Body of pancreas (tissue), 4 donors: ENCODE measurements at regions not wholly inside any gene's neighbourhood (a gene's known extent, or its start where the extent isn't known, plus 50 kb on each side); places are given as distances from the start of the nearest gene placed in this dataset.

Source experiments
- ATAC-seq: fragments of 150-250 bp; one replicate; pipeline ENCODE4 v1.9.1; 2016
- DNase-seq, 4 donors: peaks; one replicate each; pipeline ENCODE4 v3.0.0-alpha.2; 2019
- H3K27ac ChIP-seq, 4 donors: fragments of 200-600 bp; sonication (generic); 1 replicate in 3 of 4; 2 replicates in 1 of 4; pipeline versions ENCODE4 v1.5.1 to v1.6.1; 2016 to 2019; ENCODE audit warnings: mild to moderate bottlenecking in 1 of 4, mixed read lengths in 1 of 4, moderate library complexity in 1 of 4
- H3K27me3 ChIP-seq, 2 donors: fragments of 200-600 bp; sonication (generic); one replicate each; pipeline ENCODE4 v1.6.0; 2016; ENCODE audit warnings: mild to moderate bottlenecking in 1 of 2
- H3K36me3 ChIP-seq, 2 donors: fragments of 200-600 bp; sonication (generic); replicated peaks in 1 of 2; 2 replicates each; pipeline ENCODE4 v1.5.1; 2016; ENCODE audit warnings: low read depth in 2 of 2; ENCODE audit not compliant: insufficient read depth in 1 of 2
- H3K4me1 ChIP-seq: fragments of 200-600 bp; sonication (generic); one replicate; pipeline ENCODE4 v1.6.0; 2016
- H3K4me3 ChIP-seq, 2 donors: fragments of 200-600 bp; sonication (generic); 1 replicate in 1 of 2; 2 replicates in 1 of 2; pipeline ENCODE4 v1.5.1; 2016 to 2019
- H3K9me3 ChIP-seq, 3 donors: fragments of 200-600 bp; sonication (generic); 1 replicate in 2 of 3; 2 replicates in 1 of 3; pipeline ENCODE4 v1.5.1; 2016
- CTCF ChIP-seq, 7 experiments: fragments of 450-650 bp in 4 of 7; fragments of 200-600 bp in 3 of 7; sonication (generic) in 3 of 7; IDR thresholded peaks; one replicate each; pipeline ENCODE4 v1.5.1; 2016 to 2019; ENCODE audit warnings: antibody characterized with exemption in 7 of 7
- POLR2A ChIP-seq, 3 donors: fragments of 450-650 bp; IDR thresholded peaks; one replicate each; pipeline ENCODE4 v1.6.1; 2016; ENCODE audit warnings: antibody characterized with exemption in 3 of 3, mild to moderate bottlenecking in 2 of 3
- WGBS, 2 donors: methylation state at CpG; one replicate each; pipeline ENCODE4 v1.1.5; 2017; 5-methylcytosine and 5-hydroxymethylcytosine counted together
- intact Hi-C: fragments of 100-400 bp; cut with DNase I; formaldehyde crosslinking; loops from one replicate; pipeline ENCODE4 v1.15.1; 2023

GRCh38 chr2:237201461-237202287, 116.0 kb downstream of the COPS8 start:
- no peaks in the 10 kb centered on the region for H3K4me1 ChIP-seq
- no peaks in the 10 kb centered on the region for H3K9me3 ChIP-seq
- H3K27ac ChIP-seq, result no peak overlapping the region
- intact Hi-C loops, result no loop called here
- DNase-seq (peak in 1 of 4 donors; percentile 59), ATAC-seq (peak; percentile 42)
- TF ChIP-seq POLR2A (IDR thresholded peaks at IDR 0.05) (no peak), CTCF (IDR thresholded peaks at IDR 0.05) (no peak)
- no peaks in the 10 kb centered on the region for H3K27me3 ChIP-seq
- 73 to 77% methylated on average over 13 to 14 of the region's 14 CpGs for WGBS, 2 donors
- no peak overlapping the region for H3K4me3 ChIP-seq
- H3K36me3 ChIP-seq, result no peaks in the 10 kb centered on the region

DNA sequence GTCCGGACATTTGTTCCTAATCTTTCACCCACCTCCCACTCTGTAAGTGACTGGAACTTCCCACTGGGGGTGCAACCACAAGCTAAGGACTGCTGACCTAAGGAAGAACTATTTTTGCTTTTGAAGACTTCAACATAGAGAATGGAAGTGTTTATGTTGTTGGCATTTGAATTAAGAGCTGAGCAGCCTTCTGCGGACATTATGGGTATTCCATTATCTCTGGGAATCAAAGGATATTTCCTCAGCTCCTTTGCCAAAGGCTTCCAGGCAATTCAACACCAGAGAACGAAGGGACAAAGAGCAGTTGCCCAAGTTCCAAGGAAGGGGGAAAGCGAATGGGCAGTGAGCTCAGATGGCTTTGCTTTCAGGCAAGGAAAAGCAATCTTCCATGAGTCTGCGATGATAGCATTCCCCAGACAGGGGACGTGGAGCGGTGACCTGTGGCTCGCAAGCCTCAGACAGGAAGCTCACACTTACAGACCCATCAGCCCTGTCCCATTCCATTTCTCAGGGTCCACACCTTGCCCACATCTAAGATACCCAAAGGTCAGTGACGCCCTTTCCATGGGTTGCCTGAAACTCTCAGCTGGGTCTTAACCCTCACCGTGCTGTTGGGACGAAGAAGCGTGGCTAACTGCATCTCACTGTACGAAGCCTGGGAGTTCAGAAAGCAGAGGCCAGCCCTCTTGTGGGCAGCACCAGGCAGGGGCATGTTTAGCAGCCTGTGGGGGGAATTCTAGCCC, 116.8 kb downstream of the COPS8 start:
- DNase-seq (no peak), ATAC-seq (no peak)
- TF ChIP-seq CTCF (IDR thresholded peaks at IDR 0.05) (no peak), POLR2A (IDR thresholded peaks at IDR 0.05) (no peak)
- Histone ChIP-seq H3K36me3 (no peaks in the 10 kb centered on the region), H3K27ac (no peak overlapping the region), H3K4me1 (no peaks in the 10 kb centered on the region), H3K27me3 (no peaks in the 10 kb centered on the region), H3K9me3 (no peaks in the 10 kb centered on the region), H3K4me3 (no peak overlapping the region)
- WGBS, 2 donors, result 88 to 89% methylated on average over 12 to 13 of the region's 13 CpGs
- intact Hi-C loops, result no loop called here

DNA sequence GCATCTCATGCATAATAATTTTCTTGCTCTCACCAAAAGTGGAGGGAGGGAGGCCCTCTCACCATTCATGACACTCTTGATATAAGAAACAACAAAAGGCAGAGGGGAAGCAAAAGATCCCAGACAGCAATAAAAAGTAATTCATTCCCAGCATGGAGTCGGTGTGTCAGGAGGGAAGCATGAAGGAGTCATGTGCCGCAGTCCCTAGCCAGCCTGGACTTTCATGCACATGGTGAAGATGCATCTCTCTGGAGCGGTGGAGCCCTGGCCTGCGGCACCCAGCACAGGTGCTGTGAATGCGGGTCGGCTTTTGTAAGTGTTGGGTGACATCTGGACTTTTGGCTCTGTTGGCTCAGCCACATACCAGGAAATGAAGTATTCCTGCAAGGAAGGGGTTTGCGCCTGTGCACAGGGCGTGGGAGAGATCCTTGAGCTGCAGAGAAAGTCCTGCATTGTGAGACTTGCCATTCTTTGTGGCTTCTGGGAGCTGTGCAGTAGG, 119.4 kb downstream of the COPS8 start:
- TF ChIP-seq CTCF (IDR thresholded peaks at IDR 0.05) (no peak), POLR2A (IDR thresholded peaks at IDR 0.05) (no peak)
- H3K27ac ChIP-seq, result no peak overlapping the region
- WGBS, 2 donors, result 84 to 86% methylated on average over 8 of the region's 8 CpGs
- ATAC-seq, result no peak
- DNase-seq, result no peak
- no peaks in the 10 kb centered on the region for H3K9me3 ChIP-seq
- no peak overlapping the region for H3K4me3 ChIP-seq
- H3K4me1 ChIP-seq, result peaks cover 3% of the 10 kb centered on the region
- intact Hi-C loops, result no loop called here
- H3K27me3 ChIP-seq, result no peaks in the 10 kb centered on the region
- no peaks in the 10 kb centered on the region for H3K36me3 ChIP-seq

DNA sequence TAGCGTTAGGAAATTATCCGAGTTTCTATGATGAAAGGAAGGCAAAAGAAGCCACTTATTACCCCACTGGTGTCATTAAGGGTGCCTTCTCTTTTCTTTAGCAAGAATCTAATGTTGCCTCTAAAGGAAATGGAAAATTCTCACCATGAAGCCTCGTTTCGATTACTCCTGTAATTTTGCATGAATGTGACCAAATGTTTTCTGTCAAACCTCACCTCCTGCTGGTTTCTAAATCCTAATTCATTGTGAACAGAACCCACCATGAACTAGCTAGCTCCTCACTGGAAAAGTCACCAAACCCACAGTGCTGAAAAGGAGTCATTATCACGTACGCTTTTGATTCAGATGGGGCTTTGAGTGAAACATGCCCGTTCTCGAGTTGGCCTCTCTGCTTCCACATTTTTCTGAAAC, 119.9 kb downstream of the COPS8 start:
- Histone ChIP-seq H3K4me3 (no peak overlapping the region), H3K36me3 (no peaks in the 10 kb centered on the region), H3K4me1 (peaks cover 3% of the 10 kb centered on the region), H3K9me3 (no peaks in the 10 kb centered on the region), H3K27ac (no peak overlapping the region), H3K27me3 (no peaks in the 10 kb centered on the region)
- no peak for ATAC-seq
- no peak for DNase-seq
- intact Hi-C loops, result no loop called here
- WGBS, 2 donors, result 83% methylated on average over 8 of the region's 8 CpGs
- TF ChIP-seq POLR2A (IDR thresholded peaks at IDR 0.05) (no peak), CTCF (IDR thresholded peaks at IDR 0.05) (no peak)
